Caco-2 (cell line): ENCODE measurements at regions not wholly inside any gene's neighbourhood (a gene's known extent, or its start where the extent isn't known, plus 50 kb on each side); places are given as distances from the start of the nearest gene placed in this dataset.

ENCODE experiments used
- BruUV-seq: library from RNA; stranded (reverse); fragments of 400-500 nt; replicated peaks from 2 replicates; lab custom pipeline; 2021; lab: Mats Ljungman, UMichigan
- CTCF ChIA-PET: fragments of 300-600 bp; sonication (Branson Sonifier 250); formaldehyde crosslinking; loops from one replicate; lab custom pipeline; 2022; ENCODE audit warnings: antibody characterized with exemption; lab: Charles Lee
- POLR2A ChIA-PET: fragments of 300-600 bp; sonication (Branson Sonifier 250); formaldehyde crosslinking; loops from one replicate; lab custom pipeline; 2022; ENCODE audit warnings: antibody characterized with exemption; lab: Charles Lee
- DNase-seq, 2 experiments: peaks; one replicate each; pipeline versions ENCODE4 v3.0.0 to v3.0.0-alpha.2; 2020 to 2022
- H3K27me3 ChIP-seq: replicated peaks from 2 replicates; pipeline ENCODE4 v1.6.0; 2011; ENCODE audit warnings: low read length; ENCODE audit not compliant: control insufficient read depth, insufficient read depth
- H3K36me3 ChIP-seq: 2 replicates; pipeline ENCODE4 v1.5.1; 2011; ENCODE audit warnings: low read length; ENCODE audit not compliant: control insufficient read depth, insufficient read depth
- H3K4me1 ChIP-seq: fragments of 250-450 bp; sonication (Bioruptor Pico); 2 replicates; pipeline ENCODE4 v1.5.1; 2020; ENCODE audit warnings: mild to moderate bottlenecking
- H3K4me3 ChIP-seq: 2 replicates; pipeline ENCODE4 v1.5.1; 2011; ENCODE audit warnings: low read depth, mild to moderate bottlenecking, control low read depth, low read length
- H3K9me3 ChIP-seq: fragments of 250-450 bp; sonication (Bioruptor Pico); 2 replicates; pipeline ENCODE4 v1.5.1; 2020; ENCODE audit warnings: mild to moderate bottlenecking, moderate library complexity
- H3K27ac Mint-ChIP-seq: one replicate; pipeline ENCODE4 v1.8.0; 2022; ENCODE audit warnings: mixed read lengths; ENCODE audit not compliant: unreplicated experiment
- H3K27me3 Mint-ChIP-seq: one replicate; pipeline ENCODE4 v1.8.0; 2022; ENCODE audit warnings: mixed read lengths; ENCODE audit not compliant: insufficient read depth, unreplicated experiment
- H3K36me3 Mint-ChIP-seq: one replicate; pipeline ENCODE4 v1.8.0; 2022; ENCODE audit warnings: mild to moderate bottlenecking, mixed read lengths; ENCODE audit not compliant: insufficient read depth, unreplicated experiment
- H3K4me1 Mint-ChIP-seq: one replicate; pipeline ENCODE4 v1.8.0; 2022; ENCODE audit warnings: low read depth, mixed read lengths; ENCODE audit not compliant: unreplicated experiment
- H3K4me3 Mint-ChIP-seq: one replicate; pipeline ENCODE4 v1.8.0; 2022; ENCODE audit warnings: mild to moderate bottlenecking, moderate library complexity, mixed read lengths; ENCODE audit not compliant: unreplicated experiment
- H3K9me3 Mint-ChIP-seq: one replicate; pipeline ENCODE4 v1.8.0; 2022; ENCODE audit warnings: mixed read lengths; ENCODE audit not compliant: unreplicated experiment
- intact Hi-C: fragments of 100-400 bp; cut with micrococcal nuclease; formaldehyde crosslinking; loops from one replicate; pipeline ENCODE4 v1.10.0; 2022; ENCODE audit not compliant: unreplicated experiment
- TF ChIP-seq, protein P1 (sequence below), 2 experiments: fragments of 200-600 bp in 1 of 2; IDR thresholded peaks; 1 replicate in 1 of 2; 2 replicates in 1 of 2; pipeline versions ENCODE4 v1.5.1 to v1.8.0; 2011 to 2022; ENCODE audit warnings: antibody characterized with exemption in 1 of 2, control low read depth in 1 of 2, inconsistent platforms in 1 of 2, low read depth in 1 of 2, low read length in 1 of 2, mild to moderate bottlenecking in 1 of 2, moderate library complexity in 1 of 2; ENCODE audit not compliant: insufficient read depth in 1 of 2, severe bottlenecking in 1 of 2, unreplicated experiment in 1 of 2

- BruUV-seq, result no TSS peak
- CTCF ChIA-PET, result no interaction called here
- intact Hi-C loops, result no loop called here
- TF ChIP-seq, protein P1, sequence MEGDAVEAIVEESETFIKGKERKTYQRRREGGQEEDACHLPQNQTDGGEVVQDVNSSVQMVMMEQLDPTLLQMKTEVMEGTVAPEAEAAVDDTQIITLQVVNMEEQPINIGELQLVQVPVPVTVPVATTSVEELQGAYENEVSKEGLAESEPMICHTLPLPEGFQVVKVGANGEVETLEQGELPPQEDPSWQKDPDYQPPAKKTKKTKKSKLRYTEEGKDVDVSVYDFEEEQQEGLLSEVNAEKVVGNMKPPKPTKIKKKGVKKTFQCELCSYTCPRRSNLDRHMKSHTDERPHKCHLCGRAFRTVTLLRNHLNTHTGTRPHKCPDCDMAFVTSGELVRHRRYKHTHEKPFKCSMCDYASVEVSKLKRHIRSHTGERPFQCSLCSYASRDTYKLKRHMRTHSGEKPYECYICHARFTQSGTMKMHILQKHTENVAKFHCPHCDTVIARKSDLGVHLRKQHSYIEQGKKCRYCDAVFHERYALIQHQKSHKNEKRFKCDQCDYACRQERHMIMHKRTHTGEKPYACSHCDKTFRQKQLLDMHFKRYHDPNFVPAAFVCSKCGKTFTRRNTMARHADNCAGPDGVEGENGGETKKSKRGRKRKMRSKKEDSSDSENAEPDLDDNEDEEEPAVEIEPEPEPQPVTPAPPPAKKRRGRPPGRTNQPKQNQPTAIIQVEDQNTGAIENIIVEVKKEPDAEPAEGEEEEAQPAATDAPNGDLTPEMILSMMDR (IDR thresholded peaks at IDR 0.05; ENCODE audit: insufficient read depth in 1 of 2, low read depth in 1 of 2, low read length in 1 of 2, severe bottlenecking in 1 of 2, unreplicated experiment in 1 of 2), result no peak
- H3K4me3 Mint-ChIP-seq, result no peak overlapping the region
- no peaks in the 10 kb centered on the region for H3K4me1 Mint-ChIP-seq
- Histone ChIP-seq H3K4me3 (no peak overlapping the region), H3K9me3 (no peaks in the 10 kb centered on the region), H3K36me3 (no peaks in the 10 kb centered on the region), H3K27me3 (no peaks in the 10 kb centered on the region), H3K4me1 (no peaks in the 10 kb centered on the region)
- H3K36me3 Mint-ChIP-seq, result no peaks in the 10 kb centered on the region
- POLR2A ChIA-PET, result no interaction called here
- no peaks in the 10 kb centered on the region for H3K9me3 Mint-ChIP-seq
- H3K27me3 Mint-ChIP-seq, result no peaks in the 10 kb centered on the region
- DNase-seq, result no peak
- no peak overlapping the region for H3K27ac Mint-ChIP-seq
Measured at GRCh38 chrX:13266641-13267345, 53.1 kb downstream of the ATXN3L start.

GRCh38 chrX:13265549-13266132 lies 54.2 kb downstream of the ATXN3L start:
- Mint-ChIP-seq H3K9me3 (no peaks in the 10 kb centered on the region), H3K27me3 (no peaks in the 10 kb centered on the region), H3K27ac (no peak overlapping the region), H3K4me3 (no peak overlapping the region), H3K4me1 (no peaks in the 10 kb centered on the region), H3K36me3 (no peaks in the 10 kb centered on the region)
- POLR2A ChIA-PET, result no interaction called here
- TF ChIP-seq, protein P1 (IDR thresholded peaks at IDR 0.05; ENCODE audit: insufficient read depth in 1 of 2, low read depth in 1 of 2, low read length in 1 of 2, severe bottlenecking in 1 of 2, unreplicated experiment in 1 of 2), result no peak
- DNase-seq, result no peak
- H3K4me1 ChIP-seq, result no peaks in the 10 kb centered on the region
- H3K36me3 ChIP-seq, result no peaks in the 10 kb centered on the region
- CTCF ChIA-PET, result no interaction called here
- H3K27me3 ChIP-seq, result no peaks in the 10 kb centered on the region
- no peaks in the 10 kb centered on the region for H3K9me3 ChIP-seq
- BruUV-seq, result no TSS peak
- intact Hi-C loops, result no loop called here
- no peak overlapping the region for H3K4me3 ChIP-seq

GRCh38 chrX:13265111-13265510 lies 54.7 kb downstream of the ATXN3L start:
- Mint-ChIP-seq H3K4me1 (no peaks in the 10 kb centered on the region), H3K27me3 (no peaks in the 10 kb centered on the region), H3K9me3 (no peaks in the 10 kb centered on the region), H3K27ac (no peak overlapping the region), H3K36me3 (no peaks in the 10 kb centered on the region), H3K4me3 (no peak overlapping the region)
- Histone ChIP-seq H3K36me3 (no peaks in the 10 kb centered on the region), H3K4me1 (no peaks in the 10 kb centered on the region), H3K27me3 (no peaks in the 10 kb centered on the region), H3K9me3 (no peaks in the 10 kb centered on the region), H3K4me3 (no peak overlapping the region)
- TF ChIP-seq, protein P1 (IDR thresholded peaks at IDR 0.05; ENCODE audit: insufficient read depth in 1 of 2, low read depth in 1 of 2, low read length in 1 of 2, severe bottlenecking in 1 of 2, unreplicated experiment in 1 of 2), result no peak
- ChIA-PET CTCF (no interaction called here), POLR2A (no interaction called here)
- no TSS peak for BruUV-seq
- DNase-seq, result no peak
- intact Hi-C loops, result no loop called here
